SKM-1 treated with dmso at 0.1 percent for 144 hours (cell line): ENCODE measurements at regions not wholly inside any gene's neighbourhood (a gene's known extent, or its start where the extent isn't known, plus 50 kb on each side); places are given as distances from the start of the nearest gene placed in this dataset.

Experiments used
- DNase-seq: peaks from one replicate; lab custom pipeline; 2025; ENCODE audit not compliant: unreplicated experiment; lab: John Stamatoyannopoulos, UW

GRCh38 chr1:73662526-73662925, 535.5 kb downstream of the LRRIQ3 start:
- DNase-seq, result no peak

- DNase-seq, result no peak
Measured at GRCh38 chr1:73659136-73659535, 538.8 kb downstream of the LRRIQ3 start.

GRCh38 chr1:73654714-73655113, 543.3 kb downstream of the LRRIQ3 start:
- DNase-seq, result no peak

- DNase-seq, result no peak
Measured at GRCh38 chr1:73644198-73644597, 553.8 kb downstream of the LRRIQ3 start.

- no peak for DNase-seq
Measured at GRCh38 chr1:73639494-73639893, 558.5 kb downstream of the LRRIQ3 start.

GRCh38 chr1:73637264-73637663, 560.7 kb downstream of the LRRIQ3 start:
- DNase-seq, result peak; percentile 18

- DNase-seq, result no peak
Measured at GRCh38 chr1:73635021-73635420, 563.0 kb downstream of the LRRIQ3 start.

DNA sequence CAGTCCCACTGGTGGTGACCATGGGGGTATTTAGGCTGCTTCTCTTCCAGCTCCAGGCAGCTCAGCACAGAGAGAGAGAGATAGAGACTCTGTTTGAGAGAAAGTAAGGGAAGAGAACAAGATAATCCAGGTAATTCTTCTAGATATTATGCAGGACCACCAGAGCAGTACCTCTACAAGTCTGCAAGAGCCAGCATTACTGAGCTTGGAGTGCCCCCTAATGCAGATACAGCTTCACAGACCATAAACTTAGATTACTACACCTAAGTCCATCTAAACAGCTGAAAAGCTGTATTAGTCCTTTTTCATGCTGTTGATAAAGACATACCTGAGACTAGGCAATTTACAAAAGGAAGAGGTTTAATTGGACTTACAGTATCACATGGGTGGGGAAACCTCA, 570.3 kb downstream of the LRRIQ3 start:
- no peak for DNase-seq

GRCh38 chr1:73626326-73626725, 571.6 kb downstream of the LRRIQ3 start:
- no peak for DNase-seq

GRCh38 chr1:73623946-73624345, 574.0 kb downstream of the LRRIQ3 start:
- DNase-seq, result no peak

- no peak for DNase-seq
Measured at GRCh38 chr1:73617145-73617544, 580.8 kb downstream of the LRRIQ3 start.

DNA sequence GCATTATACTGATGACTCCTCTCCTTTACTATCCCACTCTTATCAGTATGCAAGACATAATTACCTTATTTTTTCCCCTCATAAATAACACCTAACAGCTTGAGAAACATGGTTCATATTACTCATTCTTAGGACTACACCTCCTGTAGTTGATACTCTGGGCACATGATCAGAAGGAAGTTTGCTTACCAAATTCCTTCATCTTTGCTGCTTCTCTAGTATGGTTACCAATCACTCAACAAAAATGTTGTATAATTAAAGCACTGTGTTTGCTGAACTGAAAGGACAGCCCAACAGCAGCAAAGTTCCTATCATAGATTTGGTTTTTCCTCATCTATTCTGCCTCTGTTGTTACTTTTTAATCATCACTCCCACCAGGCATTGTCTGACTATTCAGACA, 586.3 kb downstream of the LRRIQ3 start:
- no peak for DNase-seq

DNA sequence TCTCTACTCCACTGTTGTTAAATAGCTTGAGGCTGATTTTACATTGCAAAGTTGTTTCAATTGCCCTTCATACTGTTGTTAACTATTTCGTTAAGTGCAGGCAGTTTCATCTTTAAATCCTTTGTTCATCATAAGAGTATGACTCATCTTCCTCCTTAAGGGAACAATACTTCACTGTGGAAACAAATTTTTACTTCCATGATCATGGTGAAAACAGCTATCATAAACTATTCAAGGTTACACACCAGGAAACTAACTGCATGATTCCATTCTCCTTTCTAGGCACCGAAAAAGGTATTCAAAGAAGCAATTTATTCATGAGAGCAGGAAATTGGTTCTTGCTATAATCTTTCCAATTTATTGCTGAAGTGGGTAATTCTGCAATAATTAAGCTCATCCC, 593.2 kb downstream of the LRRIQ3 start:
- no peak for DNase-seq

GRCh38 chr1:73604211-73604610, 593.8 kb downstream of the LRRIQ3 start:
- DNase-seq, result no peak

DNA sequence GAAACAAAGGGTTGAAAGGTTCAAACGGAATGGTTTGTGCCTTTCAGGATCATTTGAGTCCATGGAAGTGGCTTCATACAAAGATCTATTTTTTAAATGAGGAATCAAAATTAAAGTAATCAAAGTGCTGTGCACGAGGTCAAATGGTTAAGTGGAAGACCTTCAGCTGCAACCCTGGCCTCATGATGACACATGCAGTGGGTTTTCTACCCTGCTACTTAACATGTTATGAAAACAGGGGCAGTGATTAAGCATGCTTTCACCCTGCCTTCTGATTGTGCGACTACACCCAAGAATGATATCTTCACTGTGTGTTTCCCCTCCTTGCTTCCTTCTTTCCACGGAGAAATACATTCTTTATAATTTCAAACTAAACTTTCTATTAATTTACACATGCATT, 604.2 kb downstream of the LRRIQ3 start:
- no peak for DNase-seq

- no peak for DNase-seq
Measured at GRCh38 chr1:73593364-73593763, 604.6 kb downstream of the LRRIQ3 start.

GRCh38 chr1:73587080-73587479, 610.9 kb downstream of the LRRIQ3 start:
- DNase-seq, result no peak

DNA sequence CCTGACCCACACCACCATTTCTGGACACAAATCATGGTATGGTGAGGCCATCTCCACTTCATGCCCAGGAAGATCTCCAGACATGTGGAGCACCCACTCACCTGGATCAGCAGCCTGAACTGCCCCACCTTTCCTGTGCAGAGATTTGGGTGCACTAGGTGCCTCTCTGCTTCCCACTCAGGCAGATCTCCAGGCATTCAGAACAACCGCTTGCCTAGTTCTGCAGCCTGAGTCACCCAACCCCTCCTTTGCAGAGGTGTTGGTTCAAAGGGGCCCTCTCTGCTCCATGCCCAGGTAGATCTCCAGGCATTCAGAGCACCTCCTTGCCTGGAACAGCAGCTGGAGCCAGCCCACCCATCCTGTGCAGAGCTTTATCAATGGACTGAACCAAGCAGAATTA, 620.8 kb downstream of the LRRIQ3 start:
- DNase-seq, result no peak

- no peak for DNase-seq
Measured at GRCh38 chr1:73576083-73576482, 621.9 kb downstream of the LRRIQ3 start.

GRCh38 chr1:73564294-73564693, 633.7 kb downstream of the LRRIQ3 start:
- no peak for DNase-seq

GRCh38 chr1:73556270-73556669, 641.7 kb downstream of the LRRIQ3 start:
- no peak for DNase-seq

DNA sequence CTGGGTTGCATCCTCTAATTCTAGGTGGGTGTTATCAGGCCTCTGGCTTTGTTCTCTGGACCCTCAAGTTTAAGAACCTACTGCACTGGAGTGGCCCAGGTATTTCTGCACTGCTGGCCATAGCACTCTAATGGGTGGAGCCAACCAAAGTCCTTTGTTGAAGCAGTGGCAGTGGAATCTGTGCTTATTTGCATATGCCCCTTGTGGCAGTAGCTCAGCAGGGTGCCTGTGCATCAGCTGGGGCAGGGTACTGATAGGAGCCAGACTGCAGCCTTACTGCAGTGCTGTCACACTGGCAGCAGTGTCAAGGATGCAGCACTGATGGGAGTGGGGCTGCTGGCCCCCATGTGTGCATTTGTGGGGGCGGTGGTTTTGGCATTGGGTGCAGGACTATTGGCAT, 660.6 kb downstream of the LRRIQ3 start:
- no peak for DNase-seq

DNA sequence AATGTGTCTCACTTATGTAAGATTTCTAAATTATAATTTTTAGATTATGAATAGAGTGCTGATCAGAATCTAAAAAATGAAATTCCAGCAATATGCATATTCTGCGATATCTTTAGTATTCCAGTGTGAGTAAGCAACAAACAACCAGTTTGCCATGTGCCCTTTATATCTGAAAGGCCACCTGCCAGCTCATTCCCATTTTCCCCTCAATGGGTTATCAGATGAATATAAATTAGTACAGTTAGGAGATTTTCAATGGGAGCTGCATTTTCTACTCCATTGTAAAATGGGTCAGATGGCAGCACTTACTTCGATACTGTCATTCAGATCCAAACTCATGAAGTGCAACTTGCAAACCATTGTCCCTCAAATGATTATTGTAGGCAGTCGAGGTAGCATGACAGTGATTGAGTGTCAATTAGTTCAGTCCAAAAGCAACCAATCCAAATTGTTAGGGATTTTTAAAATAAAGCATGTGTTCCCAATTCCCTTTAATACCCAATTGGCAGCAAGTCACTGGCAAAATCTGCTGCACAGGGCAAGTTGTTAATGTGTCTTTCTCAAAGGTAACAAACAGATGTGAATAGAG, 680.3 kb downstream of the LRRIQ3 start:
- no peak for DNase-seq

DNA sequence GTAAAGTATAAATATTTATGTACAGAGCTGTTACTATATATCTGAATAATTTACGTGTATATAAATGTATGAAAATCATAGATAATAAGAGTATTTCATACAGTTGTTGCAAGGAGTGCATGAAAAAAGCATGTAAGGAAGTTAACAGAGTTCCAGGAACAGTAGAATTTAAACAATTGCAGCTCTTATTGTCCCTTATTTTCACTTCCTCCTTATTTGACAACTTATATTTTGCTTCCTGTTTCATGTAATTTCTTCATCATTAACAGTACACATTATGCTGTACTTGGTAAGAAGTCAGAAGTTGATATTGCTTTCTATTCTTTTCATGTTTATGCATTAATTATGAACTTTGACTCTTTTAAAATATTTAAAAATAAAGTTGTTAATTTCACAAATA, 681.5 kb downstream of the LRRIQ3 start:
- DNase-seq, result peak; percentile 80
